ENCODE measurements at regions not wholly inside any gene's neighbourhood (a gene's known extent, or its start where the extent isn't known, plus 50 kb on each side); places are given as distances from the start of the nearest gene placed in this dataset.
A peak's percentile ranks its signal among the peaks of the same experiment; 100 is the strongest.

- H3K9me2 ChIP-seq (ENCODE audit: insufficient read depth), result no peaks in the 10 kb centered on the region
- Mint-ChIP-seq H3K36me3 (ENCODE audit: low read depth) (0 out of 3 replicates have a peak, but pooled peaks cover 3% of the 10 kb centered on the region), H3K4me3 (no peak overlapping the region), H3K9me3 (peaks cover 4% of the 10 kb centered on the region; the same call in 2 of the 3 replicates), H3K4me1 (peaks cover 14% of the 10 kb centered on the region), H3K27me3 (ENCODE audit: insufficient read depth, low read depth, poor library complexity) (peaks cover 5% of the 10 kb centered on the region), H3K27ac (no peak overlapping the region)
- H3K27me3 ChIP-seq (ENCODE audit: insufficient read depth), result no peaks in the 10 kb centered on the region
- DNase-seq (ENCODE audit: low spot score), result no peak
- H4K20me1 ChIP-seq (replicated peaks; ENCODE audit: insufficient read depth), result no peaks in the 10 kb centered on the region
- no peaks in the 10 kb centered on the region for H3K79me2 ChIP-seq (replicated peaks; ENCODE audit: insufficient read depth)
- no peak for ATAC-seq
- H2AFZ ChIP-seq, result no peak overlapping the region
- no peaks in the 10 kb centered on the region for H3F3A ChIP-seq (replicated peaks; ENCODE audit: low read depth)
- no peak overlapping the region for H3K27ac ChIP-seq (ENCODE audit: low read depth)
- H3K36me3 ChIP-seq (ENCODE audit: insufficient read depth), result no peaks in the 10 kb centered on the region
- H3K4me1 ChIP-seq (ENCODE audit: insufficient read depth), result 0 out of 2 replicates have a peak, but pooled peaks cover 3% of the 10 kb centered on the region
- H3K4me2 ChIP-seq, result no peak overlapping the region
- TF ChIP-seq EZH2phosphoT487 (IDR thresholded peaks at IDR 0.05; ENCODE audit: unreplicated experiment) (no peak), ZNF331 (CRISPR knock-in tag; IDR thresholded peaks at IDR 0.05; ENCODE audit: low read depth) (no peak), ZNF462 (CRISPR knock-in tag; IDR thresholded peaks at IDR 0.05) (no peak), CREB1 (CRISPR knock-in tag; IDR thresholded peaks at IDR 0.05; ENCODE audit: low read depth) (no peak), JUNB (IDR thresholded peaks at IDR 0.05; ENCODE audit: unreplicated experiment) (no peak)
- H3K4me3 ChIP-seq, result no peak overlapping the region
These were observed 201.7 kb downstream of the RRAGC start for GRCh38 chr1:38657873-38658272.

GRCh38 chr1:38657207-38657840, 202.2 kb downstream of the RRAGC start:
- Histone ChIP-seq H3K79me2 (replicated peaks; ENCODE audit: insufficient read depth) (no peaks in the 10 kb centered on the region), H3K4me1 (ENCODE audit: insufficient read depth) (0 out of 2 replicates have a peak, but pooled peaks cover 3% of the 10 kb centered on the region), H3K27ac (ENCODE audit: low read depth) (no peak overlapping the region), H3K27me3 (ENCODE audit: insufficient read depth) (no peaks in the 10 kb centered on the region), H3K4me2 (no peak overlapping the region), H2AFZ (peak overlapping the region; percentile 87), H3K36me3 (ENCODE audit: insufficient read depth) (no peaks in the 10 kb centered on the region), H3F3A (replicated peaks; ENCODE audit: low read depth) (no peaks in the 10 kb centered on the region), H4K20me1 (replicated peaks; ENCODE audit: insufficient read depth) (no peaks in the 10 kb centered on the region), H3K9me2 (ENCODE audit: insufficient read depth) (no peaks in the 10 kb centered on the region), H3K4me3 (no peak overlapping the region)
- no peak overlapping the region for H3K27ac Mint-ChIP-seq
- ATAC-seq, result no peak
- H3K36me3 Mint-ChIP-seq (ENCODE audit: low read depth), result 0 out of 3 replicates have a peak, but pooled peaks cover 3% of the 10 kb centered on the region
- peaks cover 4% of the 10 kb centered on the region; the same call in 2 of the 3 replicates for H3K9me3 Mint-ChIP-seq
- peaks cover 5% of the 10 kb centered on the region for H3K27me3 Mint-ChIP-seq (ENCODE audit: insufficient read depth, low read depth, poor library complexity)
- peaks cover 14% of the 10 kb centered on the region for H3K4me1 Mint-ChIP-seq
- no peak overlapping the region for H3K4me3 Mint-ChIP-seq
- no peak for DNase-seq (ENCODE audit: low spot score)
- no peak for TF ChIP-seq CTCF (conservative IDR thresholded peaks at IDR 0.05; ENCODE audit: low read depth in 2 of 2)
- no peak for TF ChIP-seq EZH2 (IDR thresholded peaks at IDR 0.05; ENCODE audit: low read depth, unreplicated experiment)
- TF ChIP-seq ZNF114 (CRISPR knock-in tag; IDR thresholded peaks at IDR 0.05), result no peak
- TF ChIP-seq EZH2phosphoT487 (IDR thresholded peaks at IDR 0.05; ENCODE audit: unreplicated experiment), result no peak
- TF ChIP-seq ETS1 (IDR thresholded peaks at IDR 0.05), result no peak
- TF ChIP-seq CREB1 (CRISPR knock-in tag; IDR thresholded peaks at IDR 0.05; ENCODE audit: low read depth), result no peak
- no peak for TF ChIP-seq POLR2AphosphoS5 (IDR thresholded peaks at IDR 0.05; ENCODE audit: low read depth)

Data from GM23338 (cell line).